NCI-H748 (cell line): ENCODE measurements at regions not wholly inside any gene's neighbourhood (a gene's known extent, or its start where the extent isn't known, plus 50 kb on each side); places are given as distances from the start of the nearest gene placed in this dataset.

Source experiments
- DNase-seq: peaks from one replicate; lab custom pipeline; 2025; ENCODE audit not compliant: unreplicated experiment; lab: John Stamatoyannopoulos, UW

GRCh38 chr16:27123795-27124409, 57.2 kb downstream of the C16orf82 start:
- DNase-seq = no peak

GRCh38 chr16:27127308-27127707, 60.6 kb downstream of the C16orf82 start:
- DNase-seq = no peak

GRCh38 chr16:27129401-27129800, 62.7 kb downstream of the C16orf82 start:
- DNase-seq = peak; percentile 14

GRCh38 chr16:27138257-27138656, 65.1 kb upstream of the KDM8 start:
- no peak for DNase-seq

GRCh38 chr16:27145630-27146029, 57.7 kb upstream of the KDM8 start:
- DNase-seq = no peak

GRCh38 chr16:27149986-27150385, 53.3 kb upstream of the KDM8 start:
- DNase-seq = no peak

GRCh38 chr16:27152121-27152520, 51.2 kb upstream of the KDM8 start:
- DNase-seq = no peak

- peak; percentile 54 for DNase-seq
Measured at GRCh38 chr16:27152801-27153200, 50.5 kb upstream of the KDM8 start.
